Mesendoderm (in vitro differentiated cells): ENCODE measurements at regions not wholly inside any gene's neighbourhood (a gene's known extent, or its start where the extent isn't known, plus 50 kb on each side); places are given as distances from the start of the nearest gene placed in this dataset.

Experiments used
- DNase-seq: peaks from one replicate; pipeline ENCODE4 v3.0.0; 2013
- H2AK5ac ChIP-seq: 2 replicates; pipeline ENCODE4 v1.6.1; 2013; ENCODE audit warnings: low read length, inconsistent platforms
- H2BK120ac ChIP-seq: 2 replicates; pipeline ENCODE4 v1.6.1; 2013; ENCODE audit warnings: low read depth, mild to moderate bottlenecking, low read length, moderate library complexity, mixed read lengths
- H2BK15ac ChIP-seq: replicated peaks from 2 replicates; pipeline ENCODE4 v1.6.1; 2013; ENCODE audit warnings: low read depth, mild to moderate bottlenecking, moderate library complexity
- H2BK5ac ChIP-seq: 2 replicates; pipeline ENCODE4 v1.6.1; 2013; ENCODE audit warnings: low read length, inconsistent platforms
- H3K18ac ChIP-seq: 2 replicates; pipeline ENCODE4 v1.6.1; 2013; ENCODE audit warnings: mild to moderate bottlenecking, low read length, mixed read lengths
- H3K23ac ChIP-seq: one replicate; pipeline ENCODE4 v1.6.1; 2013; ENCODE audit warnings: low read length
- H3K27ac ChIP-seq: 2 replicates; pipeline ENCODE4 v1.5.1; 2013; ENCODE audit warnings: low read depth, mild to moderate bottlenecking, inconsistent platforms, low read length, moderate library complexity
- H3K27me3 ChIP-seq: 2 replicates; pipeline ENCODE4 v1.6.1; 2013; ENCODE audit warnings: low read length, control low read depth, mild to moderate bottlenecking, inconsistent platforms; ENCODE audit not compliant: insufficient read depth, poor library complexity
- H3K36me3 ChIP-seq: 2 replicates; pipeline ENCODE4 v1.6.1; 2013; ENCODE audit warnings: low read length, inconsistent platforms; ENCODE audit not compliant: control insufficient read depth, insufficient read depth
- H3K4ac ChIP-seq: one replicate; pipeline ENCODE4 v1.6.1; 2013; ENCODE audit warnings: low read depth, mild to moderate bottlenecking, low read length, moderate library complexity
- H3K4me1 ChIP-seq: 2 replicates; pipeline ENCODE4 v1.6.1; 2013; ENCODE audit warnings: low read depth, low read length, inconsistent platforms; ENCODE audit not compliant: control insufficient read depth
- H3K4me2 ChIP-seq: 2 replicates; pipeline ENCODE4 v1.6.1; 2013; ENCODE audit warnings: low read length
- H3K4me3 ChIP-seq: 2 replicates; pipeline ENCODE4 v1.5.1; 2013; ENCODE audit warnings: mild to moderate bottlenecking, low read length
- H3K56ac ChIP-seq: one replicate; pipeline ENCODE4 v1.6.1; 2013; ENCODE audit warnings: low read length
- H3K79me1 ChIP-seq: 2 replicates; pipeline ENCODE4 v1.6.1; 2013; ENCODE audit warnings: low read length, inconsistent platforms
- H3K79me2 ChIP-seq: 2 replicates; pipeline ENCODE4 v1.6.1; 2013; ENCODE audit warnings: mild to moderate bottlenecking, low read length; ENCODE audit not compliant: control insufficient read depth, insufficient read depth
- H3K9ac ChIP-seq: 2 replicates; pipeline ENCODE4 v1.6.1; 2013; ENCODE audit warnings: low read length, inconsistent platforms
- H4K5ac ChIP-seq: one replicate; pipeline ENCODE4 v1.6.1; 2013; ENCODE audit warnings: low read length
- H4K8ac ChIP-seq: one replicate; pipeline ENCODE4 v1.6.1; 2013; ENCODE audit warnings: low read depth, mild to moderate bottlenecking, control low read depth, low read length, moderate library complexity
- WGBS: extraction: QIAGEN DNeasy Blood & Tissue Kit; methylation state at CpG from one replicate; pipeline ENCODE4 v1.1.7; 2013; ENCODE audit warnings: low lambda C conversion rate, missing lambda C conversion rate; ENCODE audit not compliant: insufficient coverage; ENCODE audit errors: extremely low coverage; 5-methylcytosine and 5-hydroxymethylcytosine counted together

- H3K23ac ChIP-seq: no peak overlapping the region
- H2BK120ac ChIP-seq: no peak overlapping the region
- no peak for DNase-seq
- H3K27ac ChIP-seq: no peak overlapping the region
- no peak overlapping the region for H3K4ac ChIP-seq
- H3K79me1 ChIP-seq: no peaks in the 10 kb centered on the region
- H3K4me1 ChIP-seq: no peaks in the 10 kb centered on the region
- no peaks in the 10 kb centered on the region for H3K27me3 ChIP-seq
- no peaks in the 10 kb centered on the region for H3K36me3 ChIP-seq
- no peak overlapping the region for H3K18ac ChIP-seq
- H2AK5ac ChIP-seq: no peak overlapping the region
- H2BK5ac ChIP-seq: no peak overlapping the region
- H4K8ac ChIP-seq: no peak overlapping the region
- H3K4me3 ChIP-seq: no peak overlapping the region
- no peak overlapping the region for H3K4me2 ChIP-seq
- no CpG with 5 or more reads among the region's 2 CpGs for WGBS
- no peak overlapping the region for H4K5ac ChIP-seq
- H3K79me2 ChIP-seq: no peaks in the 10 kb centered on the region
- H3K9ac ChIP-seq: no peak overlapping the region
- H2BK15ac ChIP-seq: no peak overlapping the region
- no peak overlapping the region for H3K56ac ChIP-seq
These were observed 149.4 kb upstream of the BMP2 start for GRCh38 chr20:6618051-6618450.

GRCh38 chr20:6616421-6616820, 151.1 kb upstream of the BMP2 start:
- no peak overlapping the region for H2BK120ac ChIP-seq
- H3K18ac ChIP-seq: no peak overlapping the region
- no peaks in the 10 kb centered on the region for H3K79me1 ChIP-seq
- no peak overlapping the region for H3K4me2 ChIP-seq
- H4K8ac ChIP-seq: no peak overlapping the region
- no peak overlapping the region for H4K5ac ChIP-seq
- no peaks in the 10 kb centered on the region for H3K79me2 ChIP-seq
- H3K27ac ChIP-seq: no peak overlapping the region
- H3K56ac ChIP-seq: no peak overlapping the region
- no peaks in the 10 kb centered on the region for H3K27me3 ChIP-seq
- no peak overlapping the region for H2BK5ac ChIP-seq
- no peak overlapping the region for H3K4me3 ChIP-seq
- H3K36me3 ChIP-seq: no peaks in the 10 kb centered on the region
- WGBS: no CpG with 5 or more reads among the region's 1 CpG
- H3K4ac ChIP-seq: no peak overlapping the region
- no peak overlapping the region for H3K9ac ChIP-seq
- H3K23ac ChIP-seq: no peak overlapping the region
- H2BK15ac ChIP-seq: no peak overlapping the region
- H2AK5ac ChIP-seq: no peak overlapping the region
- no peak for DNase-seq
- H3K4me1 ChIP-seq: no peaks in the 10 kb centered on the region

GRCh38 chr20:6614836-6615235, 152.7 kb upstream of the BMP2 start:
- H2BK5ac ChIP-seq: no peak overlapping the region
- no peaks in the 10 kb centered on the region for H3K79me1 ChIP-seq
- no peak overlapping the region for H2BK120ac ChIP-seq
- H3K27me3 ChIP-seq: no peaks in the 10 kb centered on the region
- no peak overlapping the region for H3K56ac ChIP-seq
- no peaks in the 10 kb centered on the region for H3K79me2 ChIP-seq
- H4K8ac ChIP-seq: no peak overlapping the region
- no peak overlapping the region for H4K5ac ChIP-seq
- H3K4me3 ChIP-seq: no peak overlapping the region
- H3K4me2 ChIP-seq: no peak overlapping the region
- no peak for DNase-seq
- no CpG with 5 or more reads among the region's 1 CpG for WGBS
- no peaks in the 10 kb centered on the region for H3K36me3 ChIP-seq
- no peak overlapping the region for H3K9ac ChIP-seq
- no peaks in the 10 kb centered on the region for H3K4me1 ChIP-seq
- H2AK5ac ChIP-seq: no peak overlapping the region
- H2BK15ac ChIP-seq: no peak overlapping the region
- H3K23ac ChIP-seq: no peak overlapping the region
- no peak overlapping the region for H3K4ac ChIP-seq
- no peak overlapping the region for H3K27ac ChIP-seq
- no peak overlapping the region for H3K18ac ChIP-seq

- no peak overlapping the region for H4K5ac ChIP-seq
- H3K36me3 ChIP-seq: no peaks in the 10 kb centered on the region
- no peak overlapping the region for H4K8ac ChIP-seq
- H3K27me3 ChIP-seq: no peaks in the 10 kb centered on the region
- no peak overlapping the region for H2BK5ac ChIP-seq
- H3K4me1 ChIP-seq: no peaks in the 10 kb centered on the region
- no peak overlapping the region for H3K56ac ChIP-seq
- no peak overlapping the region for H3K23ac ChIP-seq
- H2BK15ac ChIP-seq: no peak overlapping the region
- no peak overlapping the region for H2BK120ac ChIP-seq
- no CpG with 5 or more reads among the region's 8 CpGs for WGBS
- H3K18ac ChIP-seq: no peak overlapping the region
- H2AK5ac ChIP-seq: no peak overlapping the region
- no peaks in the 10 kb centered on the region for H3K79me1 ChIP-seq
- no peak overlapping the region for H3K9ac ChIP-seq
- H3K27ac ChIP-seq: no peak overlapping the region
- no peak overlapping the region for H3K4ac ChIP-seq
- peak; percentile 44 for DNase-seq
- H3K79me2 ChIP-seq: no peaks in the 10 kb centered on the region
- no peak overlapping the region for H3K4me2 ChIP-seq
- no peak overlapping the region for H3K4me3 ChIP-seq
These were observed 154.1 kb upstream of the BMP2 start for GRCh38 chr20:6613280-6613861.

- H3K23ac ChIP-seq: no peak overlapping the region
- H2BK120ac ChIP-seq: no peak overlapping the region
- H3K18ac ChIP-seq: no peak overlapping the region
- H3K79me2 ChIP-seq: no peaks in the 10 kb centered on the region
- H2BK5ac ChIP-seq: no peak overlapping the region
- H3K9ac ChIP-seq: no peak overlapping the region
- no CpG with 5 or more reads among the region's 1 CpG for WGBS
- no peaks in the 10 kb centered on the region for H3K79me1 ChIP-seq
- no peak overlapping the region for H3K4ac ChIP-seq
- no peak for DNase-seq
- H2BK15ac ChIP-seq: no peak overlapping the region
- H4K5ac ChIP-seq: no peak overlapping the region
- no peak overlapping the region for H3K27ac ChIP-seq
- no peaks in the 10 kb centered on the region for H3K4me1 ChIP-seq
- H3K4me2 ChIP-seq: no peak overlapping the region
- no peak overlapping the region for H4K8ac ChIP-seq
- no peak overlapping the region for H3K4me3 ChIP-seq
- no peak overlapping the region for H3K56ac ChIP-seq
- H3K27me3 ChIP-seq: no peaks in the 10 kb centered on the region
- H2AK5ac ChIP-seq: no peak overlapping the region
- H3K36me3 ChIP-seq: no peaks in the 10 kb centered on the region
These were observed 154.9 kb upstream of the BMP2 start for GRCh38 chr20:6612606-6612923.

DNA sequence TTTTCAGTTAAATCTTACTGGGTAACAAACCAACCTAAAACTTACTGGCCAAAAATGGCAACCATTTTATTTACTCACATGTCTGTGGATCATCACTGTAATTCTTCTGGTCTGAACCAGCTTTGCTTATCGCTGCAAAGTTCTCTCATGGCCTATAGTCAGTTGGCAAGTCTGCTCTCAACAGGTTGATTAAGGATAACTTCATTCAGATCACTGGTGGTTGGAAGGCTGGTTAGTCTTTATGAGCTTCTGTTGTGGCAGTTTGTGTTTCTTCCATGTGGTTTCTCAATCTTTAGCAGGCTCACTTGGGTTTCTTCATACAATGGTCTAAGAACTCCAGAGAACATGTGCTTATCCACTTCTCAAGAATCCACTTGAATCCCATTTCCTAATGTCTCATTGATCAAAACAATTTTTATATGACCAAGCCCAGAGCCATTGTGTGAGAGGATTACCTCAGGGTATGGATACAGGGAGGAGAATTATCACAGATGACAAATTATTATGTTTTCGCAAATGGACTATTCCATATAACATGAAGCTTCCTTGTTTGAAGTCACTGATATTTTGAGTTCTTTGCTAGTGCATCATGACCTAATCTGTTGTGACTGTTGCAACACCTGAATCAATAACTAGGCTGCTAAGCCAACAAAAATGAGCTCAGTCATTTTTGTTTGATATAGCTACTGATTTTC, 155.4 kb upstream of the BMP2 start:
- H3K79me1 ChIP-seq: no peaks in the 10 kb centered on the region

More for the DNA sequence above, 155.4 kb upstream of the BMP2 start:
- DNase-seq: no peak
- H2BK5ac ChIP-seq: no peak overlapping the region
- no peaks in the 10 kb centered on the region for H3K4me1 ChIP-seq
- no peak overlapping the region for H2BK120ac ChIP-seq
- no peak overlapping the region for H3K56ac ChIP-seq
- H3K79me2 ChIP-seq: no peaks in the 10 kb centered on the region
- H3K4me2 ChIP-seq: no peak overlapping the region
- WGBS: no CpG with 5 or more reads among the region's 2 CpGs
- no peak overlapping the region for H2BK15ac ChIP-seq
- no peak overlapping the region for H3K4ac ChIP-seq
- no peaks in the 10 kb centered on the region for H3K36me3 ChIP-seq
- no peak overlapping the region for H2AK5ac ChIP-seq
- no peak overlapping the region for H4K5ac ChIP-seq
- H3K27me3 ChIP-seq: no peaks in the 10 kb centered on the region
- no peak overlapping the region for H3K18ac ChIP-seq
- no peak overlapping the region for H3K9ac ChIP-seq
- H3K23ac ChIP-seq: no peak overlapping the region
- no peak overlapping the region for H4K8ac ChIP-seq
- no peak overlapping the region for H3K4me3 ChIP-seq
- H3K27ac ChIP-seq: no peak overlapping the region
